Panc1 (cell line): ENCODE measurements at regions not wholly inside any gene's neighbourhood (a gene's known extent, or its start where the extent isn't known, plus 50 kb on each side); places are given as distances from the start of the nearest gene placed in this dataset.
"Not testable (repeated sequence)": the region's sequence is repeated elsewhere in the genome, so short reads cannot be mapped to it uniquely, and the experiment has no call there.

Experiments used
- CTCF ChIP-seq: fragments of 450-650 bp; IDR thresholded peaks from 2 replicates; pipeline ENCODE4 v1.5.1; 2017; ENCODE audit warnings: mild to moderate bottlenecking
- REST ChIP-seq, 2 experiments: IDR thresholded peaks; 2 replicates each; pipeline ENCODE4 v1.6.1; 2011 to 2012; ENCODE audit warnings: low read depth in 2 of 2, control low read depth in 1 of 2, low read length in 1 of 2, mild to moderate bottlenecking in 1 of 2, moderate library complexity in 1 of 2; ENCODE audit not compliant: insufficient read depth in 1 of 2
- SIN3A ChIP-seq: IDR thresholded peaks from 2 replicates; pipeline ENCODE4 v1.6.1; 2012; ENCODE audit warnings: low read depth, mild to moderate bottlenecking, low read length, moderate library complexity, borderline replicate concordance; ENCODE audit not compliant: insufficient read depth

- TF ChIP-seq CTCF; REST (IDR thresholded peaks at IDR 0.05; ENCODE audit: insufficient read depth in 1 of 2, low read depth in 2 of 2, low read length in 1 of 2); SIN3A: not testable (repeated sequence)
Observed at GRCh38 chr4:108409691-108410090, 210.7 kb upstream of the RPL34 start.
